ENCODE measurements at regions not wholly inside any gene's neighbourhood (a gene's known extent, or its start where the extent isn't known, plus 50 kb on each side); places are given as distances from the start of the nearest gene placed in this dataset.
"Not testable (repeated sequence)": the region's sequence is repeated elsewhere in the genome, so short reads cannot be mapped to it uniquely, and the experiment has no call there.

GRCh38 chr7:79612022-79612421 lies 158.6 kb upstream of the MAGI2 start:
- H3K4me1 ChIP-seq (ENCODE audit: insufficient read depth, low read length) = peaks cover 2% of the 10 kb centered on the region; the same call in 1 of the 2 replicates
- H3K36me3 ChIP-seq (ENCODE audit: insufficient read depth, low read depth, low read length) = no peaks in the 10 kb centered on the region
- no peaks in the 10 kb centered on the region; the same call in 1 of the 2 replicates for H3K9me3 ChIP-seq (ENCODE audit: insufficient read depth, low read depth, low read length)
- H3K9ac ChIP-seq (ENCODE audit: low read depth, low read length) = no peak overlapping the region
- no peak overlapping the region for H3K4me3 ChIP-seq (ENCODE audit: low read length)
- H3K27ac ChIP-seq (ENCODE audit: low read length) = no peak overlapping the region
- H3K27me3 ChIP-seq (ENCODE audit: insufficient read depth, low read length) = no peaks in the 10 kb centered on the region

GRCh38 chr7:79610748-79611304 lies 157.4 kb upstream of the MAGI2 start:
- Histone ChIP-seq H3K9me3 (ENCODE audit: insufficient read depth, low read depth, low read length) (no peaks in the 10 kb centered on the region), H3K9ac (ENCODE audit: low read depth, low read length) (no peak overlapping the region), H3K27ac (ENCODE audit: low read length) (no peak overlapping the region), H3K27me3 (ENCODE audit: insufficient read depth, low read length) (no peaks in the 10 kb centered on the region), H3K4me3 (ENCODE audit: low read length) (no peak overlapping the region), H3K4me1 (ENCODE audit: insufficient read depth, low read length) (peaks cover 2% of the 10 kb centered on the region; the same call in 1 of the 2 replicates), H3K36me3 (ENCODE audit: insufficient read depth, low read depth, low read length) (no peaks in the 10 kb centered on the region)

GRCh38 chr7:79610313-79610712 lies 156.8 kb upstream of the MAGI2 start:
- H3K9me3 ChIP-seq (ENCODE audit: insufficient read depth, low read depth, low read length) = no peaks in the 10 kb centered on the region
- no peak overlapping the region for H3K4me3 ChIP-seq (ENCODE audit: low read length)
- H3K36me3 ChIP-seq (ENCODE audit: insufficient read depth, low read depth, low read length) = no peaks in the 10 kb centered on the region
- H3K4me1 ChIP-seq (ENCODE audit: insufficient read depth, low read length) = no peaks in the 10 kb centered on the region; the same call in 1 of the 2 replicates
- no peaks in the 10 kb centered on the region for H3K27me3 ChIP-seq (ENCODE audit: insufficient read depth, low read length)
- no peak overlapping the region for H3K9ac ChIP-seq (ENCODE audit: low read depth, low read length)
- no peak overlapping the region for H3K27ac ChIP-seq (ENCODE audit: low read length)

- Histone ChIP-seq H3K27ac (ENCODE audit: low read length) (no peak overlapping the region), H3K4me3 (ENCODE audit: low read length) (no peak overlapping the region), H3K4me1 (ENCODE audit: insufficient read depth, low read length) (no peaks in the 10 kb centered on the region), H3K36me3 (ENCODE audit: insufficient read depth, low read depth, low read length) (no peaks in the 10 kb centered on the region), H3K9me3 (ENCODE audit: insufficient read depth, low read depth, low read length) (no peaks in the 10 kb centered on the region), H3K27me3 (ENCODE audit: insufficient read depth, low read length) (no peaks in the 10 kb centered on the region), H3K9ac (ENCODE audit: low read depth, low read length) (no peak overlapping the region)
These were observed 154.5 kb upstream of the MAGI2 start for GRCh38 chr7:79608005-79608404.

GRCh38 chr7:79604841-79605240 lies 151.4 kb upstream of the MAGI2 start:
- no peak overlapping the region for H3K9ac ChIP-seq (ENCODE audit: low read depth, low read length)
- H3K4me1 ChIP-seq (ENCODE audit: insufficient read depth, low read length) = no peaks in the 10 kb centered on the region
- no peak overlapping the region for H3K27ac ChIP-seq (ENCODE audit: low read length)
- H3K4me3 ChIP-seq (ENCODE audit: low read length) = no peak overlapping the region
- no peaks in the 10 kb centered on the region for H3K36me3 ChIP-seq (ENCODE audit: insufficient read depth, low read depth, low read length)
- H3K9me3 ChIP-seq (ENCODE audit: insufficient read depth, low read depth, low read length) = no peaks in the 10 kb centered on the region
- no peaks in the 10 kb centered on the region for H3K27me3 ChIP-seq (ENCODE audit: insufficient read depth, low read length)

- Histone ChIP-seq H3K4me1 (ENCODE audit: insufficient read depth, low read length) (no peaks in the 10 kb centered on the region), H3K27ac (ENCODE audit: low read length) (no peak overlapping the region), H3K9me3 (ENCODE audit: insufficient read depth, low read depth, low read length) (no peaks in the 10 kb centered on the region)
These were observed 144.9 kb upstream of the MAGI2 start for GRCh38 chr7:79598351-79598750.

GRCh38 chr7:79594671-79595070 lies 141.2 kb upstream of the MAGI2 start:
- H3K27ac ChIP-seq (ENCODE audit: low read length); H3K9ac ChIP-seq (ENCODE audit: low read depth, low read length); H3K9me3 ChIP-seq (ENCODE audit: insufficient read depth, low read depth, low read length); H3K36me3 ChIP-seq (ENCODE audit: insufficient read depth, low read depth, low read length); H3K4me3 ChIP-seq (ENCODE audit: low read length); H3K27me3 ChIP-seq (ENCODE audit: insufficient read depth, low read length); H3K4me1 ChIP-seq (ENCODE audit: insufficient read depth, low read length): not testable (repeated sequence)

More at GRCh38 chr7:79598351-79598750, 144.9 kb upstream of the MAGI2 start:
- H3K9ac ChIP-seq (ENCODE audit: low read depth, low read length) = no peak overlapping the region
- H3K4me3 ChIP-seq (ENCODE audit: low read length) = no peak overlapping the region
- no peaks in the 10 kb centered on the region for H3K27me3 ChIP-seq (ENCODE audit: insufficient read depth, low read length)
- no peaks in the 10 kb centered on the region for H3K36me3 ChIP-seq (ENCODE audit: insufficient read depth, low read depth, low read length)

GRCh38 chr7:79593866-79594301 lies 140.4 kb upstream of the MAGI2 start:
- no peak overlapping the region for H3K27ac ChIP-seq (ENCODE audit: low read length)
- no peaks in the 10 kb centered on the region for H3K4me1 ChIP-seq (ENCODE audit: insufficient read depth, low read length)
- H3K36me3 ChIP-seq (ENCODE audit: insufficient read depth, low read depth, low read length) = no peaks in the 10 kb centered on the region
- no peaks in the 10 kb centered on the region for H3K9me3 ChIP-seq (ENCODE audit: insufficient read depth, low read depth, low read length)
- H3K9ac ChIP-seq (ENCODE audit: low read depth, low read length) = no peak overlapping the region
- H3K4me3 ChIP-seq (ENCODE audit: low read length) = no peak overlapping the region
- no peaks in the 10 kb centered on the region for H3K27me3 ChIP-seq (ENCODE audit: insufficient read depth, low read length)

GRCh38 chr7:79590916-79591623 lies 137.6 kb upstream of the MAGI2 start:
- H3K4me3 ChIP-seq (ENCODE audit: low read length) = no peak overlapping the region
- no peaks in the 10 kb centered on the region for H3K36me3 ChIP-seq (ENCODE audit: insufficient read depth, low read depth, low read length)
- no peaks in the 10 kb centered on the region for H3K27me3 ChIP-seq (ENCODE audit: insufficient read depth, low read length)
- H3K4me1 ChIP-seq (ENCODE audit: insufficient read depth, low read length) = no peaks in the 10 kb centered on the region
- no peaks in the 10 kb centered on the region for H3K9me3 ChIP-seq (ENCODE audit: insufficient read depth, low read depth, low read length)
- H3K9ac ChIP-seq (ENCODE audit: low read depth, low read length) = no peak overlapping the region
- H3K27ac ChIP-seq (ENCODE audit: low read length) = no peak overlapping the region

GRCh38 chr7:79590391-79590790 lies 136.9 kb upstream of the MAGI2 start:
- no peak overlapping the region for H3K4me3 ChIP-seq (ENCODE audit: low read length)
- H3K9ac ChIP-seq (ENCODE audit: low read depth, low read length) = no peak overlapping the region
- H3K9me3 ChIP-seq (ENCODE audit: insufficient read depth, low read depth, low read length) = no peaks in the 10 kb centered on the region
- no peaks in the 10 kb centered on the region for H3K4me1 ChIP-seq (ENCODE audit: insufficient read depth, low read length)
- H3K27me3 ChIP-seq (ENCODE audit: insufficient read depth, low read length) = no peaks in the 10 kb centered on the region
- H3K36me3 ChIP-seq (ENCODE audit: insufficient read depth, low read depth, low read length) = no peaks in the 10 kb centered on the region
- H3K27ac ChIP-seq (ENCODE audit: low read length) = no peak overlapping the region

GRCh38 chr7:79570903-79571302 lies 117.4 kb upstream of the MAGI2 start:
- Histone ChIP-seq H3K4me3 (ENCODE audit: low read length) (no peak overlapping the region), H3K9ac (ENCODE audit: low read depth, low read length) (no peak overlapping the region), H3K27ac (ENCODE audit: low read length) (no peak overlapping the region), H3K27me3 (ENCODE audit: insufficient read depth, low read length) (no peaks in the 10 kb centered on the region), H3K4me1 (ENCODE audit: insufficient read depth, low read length) (no peaks in the 10 kb centered on the region), H3K9me3 (ENCODE audit: insufficient read depth, low read depth, low read length) (no peaks in the 10 kb centered on the region), H3K36me3 (ENCODE audit: insufficient read depth, low read depth, low read length) (no peaks in the 10 kb centered on the region)

GRCh38 chr7:79563821-79564522 lies 110.5 kb upstream of the MAGI2 start:
- H3K9me3 ChIP-seq (ENCODE audit: insufficient read depth, low read depth, low read length) = no peaks in the 10 kb centered on the region
- no peak overlapping the region for H3K9ac ChIP-seq (ENCODE audit: low read depth, low read length)
- no peaks in the 10 kb centered on the region for H3K4me1 ChIP-seq (ENCODE audit: insufficient read depth, low read length)
- no peak overlapping the region for H3K4me3 ChIP-seq (ENCODE audit: low read length)
- H3K36me3 ChIP-seq (ENCODE audit: insufficient read depth, low read depth, low read length) = no peaks in the 10 kb centered on the region
- no peaks in the 10 kb centered on the region for H3K27me3 ChIP-seq (ENCODE audit: insufficient read depth, low read length)
- no peak overlapping the region for H3K27ac ChIP-seq (ENCODE audit: low read length)
